ENCODE measurements at regions not wholly inside any gene's neighbourhood (a gene's known extent, or its start where the extent isn't known, plus 50 kb on each side); places are given as distances from the start of the nearest gene placed in this dataset.

GRCh38 chr5:155982354-155982753 lies 344.6 kb upstream of the SGCD start:
- no peak for TF ChIP-seq CTCF (IDR thresholded peaks at IDR 0.05)
- no peak for TF ChIP-seq POLR2A (IDR thresholded peaks at IDR 0.05)
